Hepatocyte (in vitro differentiated cells): ENCODE measurements at regions not wholly inside any gene's neighbourhood (a gene's known extent, or its start where the extent isn't known, plus 50 kb on each side); places are given as distances from the start of the nearest gene placed in this dataset.

Experiments used
- DNase-seq: peaks from one replicate; pipeline ENCODE4 v3.0.0-alpha.2; 2016; ENCODE audit warnings: low spot score
- H2AFZ ChIP-seq: fragments of 200-600 bp; sonication (generic); 2 replicates; pipeline ENCODE4 v1.6.0; 2016; ENCODE audit warnings: antibody characterized with exemption, mild to moderate bottlenecking
- H3K27ac ChIP-seq: fragments of 200-600 bp; sonication (generic); 2 replicates; pipeline ENCODE4 v1.5.1; 2016; ENCODE audit warnings: mild to moderate bottlenecking
- H3K27me3 ChIP-seq: fragments of 200-600 bp; sonication (generic); 2 replicates; pipeline ENCODE4 v1.6.1; 2016
- H3K36me3 ChIP-seq: fragments of 200-600 bp; sonication (generic); replicated peaks from 2 replicates; pipeline ENCODE4 v1.5.1; 2016; ENCODE audit warnings: low read depth; ENCODE audit not compliant: insufficient read depth
- H3K4me1 ChIP-seq: fragments of 200-600 bp; sonication (generic); 2 replicates; pipeline ENCODE4 v1.5.1; 2016; ENCODE audit warnings: mild to moderate bottlenecking, moderate library complexity; ENCODE audit not compliant: insufficient read depth
- H3K4me2 ChIP-seq: fragments of 200-600 bp; sonication (generic); 2 replicates; pipeline ENCODE4 v1.6.0; 2016
- H3K4me3 ChIP-seq: fragments of 200-600 bp; sonication (generic); 2 replicates; pipeline ENCODE4 v1.5.1; 2016; ENCODE audit warnings: mild to moderate bottlenecking
- H3K79me2 ChIP-seq: fragments of 200-600 bp; sonication (generic); 2 replicates; pipeline ENCODE4 v1.6.0; 2017; ENCODE audit warnings: mild to moderate bottlenecking
- H3K9me2 ChIP-seq: fragments of 200-600 bp; sonication (generic); replicated peaks from 2 replicates; pipeline ENCODE4 v1.6.0; 2017; ENCODE audit warnings: mild to moderate bottlenecking; ENCODE audit not compliant: insufficient read depth
- H3K9me3 ChIP-seq: fragments of 200-600 bp; sonication (generic); 2 replicates; pipeline ENCODE4 v1.5.1; 2016; ENCODE audit warnings: low read depth, mild to moderate bottlenecking
- H4K20me1 ChIP-seq: fragments of 200-600 bp; sonication (generic); 2 replicates; pipeline ENCODE4 v1.6.0; 2016; ENCODE audit warnings: mild to moderate bottlenecking; ENCODE audit not compliant: insufficient read depth, poor library complexity, severe bottlenecking
- CTCF ChIP-seq: fragments of 200-600 bp; sonication (generic); IDR thresholded peaks from 2 replicates; pipeline ENCODE4 v1.5.1; 2016; ENCODE audit warnings: antibody characterized with exemption, mild to moderate bottlenecking; ENCODE audit not compliant: poor library complexity
- EZH2 ChIP-seq: fragments of 200-600 bp; sonication (generic); IDR thresholded peaks from 2 replicates; pipeline ENCODE4 v1.6.1; 2016; ENCODE audit warnings: antibody characterized with exemption, mild to moderate bottlenecking, borderline replicate concordance
- EZH2phosphoT487 ChIP-seq: fragments of 200-600 bp; sonication (generic); IDR thresholded peaks from one replicate; pipeline ENCODE4 v1.6.1; 2018; ENCODE audit warnings: antibody characterized with exemption, mild to moderate bottlenecking, low read depth, moderate library complexity; ENCODE audit not compliant: unreplicated experiment, severe bottlenecking
- WGBS: methylation state at CpG from one replicate; pipeline ENCODE4 v1.1.6; 2016; ENCODE audit warnings: low lambda C conversion rate; ENCODE audit errors: missing lambda C conversion rate; 5-methylcytosine and 5-hydroxymethylcytosine counted together

GRCh38 chr12:125689576-125690410, 624.6 kb downstream of the AACS start:
- Histone ChIP-seq H3K27me3 (peaks cover under 1% of the 10 kb centered on the region), H3K4me3 (no peak overlapping the region), H3K9me2 (no peaks in the 10 kb centered on the region), H3K9me3 (no peaks in the 10 kb centered on the region), H3K4me1 (no peaks in the 10 kb centered on the region), H3K4me2 (no peak overlapping the region), H3K36me3 (no peaks in the 10 kb centered on the region), H3K27ac (no peak overlapping the region), H3K79me2 (no peaks in the 10 kb centered on the region), H4K20me1 (no peaks in the 10 kb centered on the region), H2AFZ (no peak overlapping the region)
- WGBS = 75% methylated on average over 18 of the region's 18 CpGs
- no peak for DNase-seq
- TF ChIP-seq EZH2phosphoT487 = no peak
- no peak for TF ChIP-seq CTCF
- TF ChIP-seq EZH2 = no peak

- Histone ChIP-seq H3K27me3 (no peaks in the 10 kb centered on the region), H3K27ac (no peak overlapping the region), H3K4me2 (no peak overlapping the region), H3K9me2 (no peaks in the 10 kb centered on the region), H3K4me3 (no peak overlapping the region), H3K4me1 (no peaks in the 10 kb centered on the region), H3K9me3 (no peaks in the 10 kb centered on the region), H3K36me3 (no peaks in the 10 kb centered on the region), H3K79me2 (no peaks in the 10 kb centered on the region), H2AFZ (no peak overlapping the region), H4K20me1 (no peaks in the 10 kb centered on the region)
- no peak for DNase-seq
- 84% methylated on average over 9 of the region's 9 CpGs for WGBS
- no peak for TF ChIP-seq EZH2phosphoT487
Measured at GRCh38 chr12:125690841-125691240, 625.6 kb downstream of the AACS start.

GRCh38 chr12:125696054-125696453, 630.8 kb downstream of the AACS start:
- no peak for DNase-seq
- Histone ChIP-seq H3K79me2 (no peaks in the 10 kb centered on the region), H3K9me3 (no peaks in the 10 kb centered on the region), H3K4me3 (no peak overlapping the region), H2AFZ (no peak overlapping the region), H3K27ac (no peak overlapping the region), H4K20me1 (no peaks in the 10 kb centered on the region), H3K36me3 (no peaks in the 10 kb centered on the region), H3K27me3 (no peaks in the 10 kb centered on the region), H3K9me2 (no peaks in the 10 kb centered on the region), H3K4me2 (no peak overlapping the region), H3K4me1 (no peaks in the 10 kb centered on the region)
- TF ChIP-seq EZH2phosphoT487 (no peak), EZH2 (no peak), CTCF (no peak)
- 63% methylated on average over 2 of the region's 2 CpGs for WGBS

- 95% methylated on average over 3 of the region's 3 CpGs for WGBS
- no peak overlapping the region for H3K4me3 ChIP-seq
- H3K9me2 ChIP-seq = no peaks in the 10 kb centered on the region
- no peaks in the 10 kb centered on the region for H3K36me3 ChIP-seq
- no peaks in the 10 kb centered on the region for H4K20me1 ChIP-seq
- no peak overlapping the region for H2AFZ ChIP-seq
- H3K27ac ChIP-seq = no peak overlapping the region
- DNase-seq = no peak
- TF ChIP-seq CTCF = no peak
- TF ChIP-seq EZH2 = no peak
- TF ChIP-seq EZH2phosphoT487 = no peak
- no peaks in the 10 kb centered on the region for H3K27me3 ChIP-seq
- no peaks in the 10 kb centered on the region for H3K4me1 ChIP-seq
- no peaks in the 10 kb centered on the region for H3K79me2 ChIP-seq
- no peak overlapping the region for H3K4me2 ChIP-seq
- H3K9me3 ChIP-seq = no peaks in the 10 kb centered on the region
Measured at GRCh38 chr12:125704803-125705202, 639.6 kb downstream of the AACS start.
